NCI-H2196 (cell line): ENCODE measurements at regions not wholly inside any gene's neighbourhood (a gene's known extent, or its start where the extent isn't known, plus 50 kb on each side); places are given as distances from the start of the nearest gene placed in this dataset.

Experiments
- DNase-seq: peaks from one replicate; lab custom pipeline; 2025; ENCODE audit not compliant: unreplicated experiment; lab: John Stamatoyannopoulos, UW

DNA sequence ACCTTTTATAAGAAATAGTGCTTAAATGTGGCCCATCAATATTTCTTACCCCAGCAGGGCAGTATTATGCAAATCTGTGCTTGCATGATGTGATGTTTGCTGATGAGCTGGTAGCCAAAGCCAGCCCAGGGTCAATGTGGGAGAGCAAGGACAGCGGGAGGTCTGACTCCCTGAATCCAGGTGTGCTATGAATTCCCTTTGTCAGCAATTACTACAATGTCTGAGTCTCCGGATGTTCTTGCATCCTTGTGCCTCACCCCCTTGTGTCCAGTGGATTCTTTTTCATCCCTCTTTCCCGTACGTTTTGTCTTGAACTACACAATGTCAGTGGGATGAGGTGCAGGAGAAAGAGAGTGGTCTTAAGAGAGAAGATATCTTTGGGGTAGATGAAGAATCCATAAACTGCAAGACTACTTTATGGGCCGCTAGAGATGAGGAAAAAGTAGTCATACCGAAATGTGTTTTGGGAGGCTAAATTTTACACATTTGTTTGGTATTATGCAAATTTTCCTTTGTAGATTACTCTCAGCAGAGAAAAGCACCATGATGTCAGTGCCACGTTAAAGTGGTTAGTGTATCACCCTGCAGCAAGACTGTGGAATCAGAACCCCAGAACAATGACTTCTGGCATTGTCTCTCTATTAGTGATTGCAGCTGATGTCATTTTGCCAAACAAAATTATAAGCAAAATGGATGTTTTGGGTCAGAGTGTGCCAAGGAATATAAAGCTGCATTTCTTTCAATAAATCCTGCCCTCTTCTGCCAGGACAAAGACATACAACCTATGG lies 53.5 kb upstream of the TSHZ3 start:
- no peak for DNase-seq

DNA sequence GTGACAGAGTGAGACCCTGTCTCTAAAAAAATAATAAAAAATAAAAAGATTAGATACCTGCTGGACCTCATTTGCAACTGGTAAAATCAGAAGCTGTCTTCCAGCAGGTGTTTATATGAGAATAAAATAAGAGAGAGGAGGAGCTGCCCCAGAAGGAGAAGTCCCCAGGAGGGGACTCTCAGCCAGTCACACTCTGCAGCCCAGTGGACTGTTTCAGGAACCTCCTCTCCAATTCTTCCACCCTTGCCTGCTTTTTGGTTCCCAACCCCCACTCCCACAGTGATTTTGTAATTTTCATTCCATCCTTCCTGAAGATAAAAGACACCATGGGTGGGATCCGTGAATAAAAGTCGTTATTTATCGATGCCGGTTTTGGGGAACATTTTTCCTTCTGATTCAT lies 56.9 kb upstream of the TSHZ3 start:
- no peak for DNase-seq

DNA sequence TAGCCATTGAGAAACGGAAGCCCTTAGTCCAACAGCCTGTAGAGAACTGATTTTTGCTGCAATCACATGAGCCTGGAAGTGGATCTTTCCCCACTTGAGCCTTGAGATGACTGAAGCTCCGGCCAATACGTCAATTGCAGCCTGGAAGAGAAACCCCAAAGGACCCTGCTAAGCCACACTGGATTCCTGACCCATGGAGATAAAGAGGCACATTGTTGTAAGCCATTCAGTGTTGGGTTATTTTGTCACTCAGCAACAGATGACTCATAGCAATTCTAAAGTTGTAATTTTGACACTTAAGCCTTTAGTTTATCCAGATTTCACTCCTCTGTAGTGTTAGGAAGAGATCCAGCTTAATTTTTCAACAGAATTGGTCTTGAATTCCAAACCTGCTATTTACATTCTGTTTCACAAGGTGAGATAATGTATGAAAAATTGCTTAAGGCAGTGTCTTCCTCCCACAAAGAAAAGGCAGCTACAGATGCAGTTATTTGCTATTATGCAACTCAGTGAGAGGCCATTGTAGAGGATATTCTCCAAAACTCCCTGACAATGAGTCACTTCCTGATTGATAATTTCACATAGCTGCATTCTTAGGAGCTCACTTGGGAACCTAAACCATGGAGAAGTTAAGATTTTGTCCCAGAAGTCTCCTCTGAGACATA lies 59.4 kb upstream of the TSHZ3 start:
- no peak for DNase-seq

DNA sequence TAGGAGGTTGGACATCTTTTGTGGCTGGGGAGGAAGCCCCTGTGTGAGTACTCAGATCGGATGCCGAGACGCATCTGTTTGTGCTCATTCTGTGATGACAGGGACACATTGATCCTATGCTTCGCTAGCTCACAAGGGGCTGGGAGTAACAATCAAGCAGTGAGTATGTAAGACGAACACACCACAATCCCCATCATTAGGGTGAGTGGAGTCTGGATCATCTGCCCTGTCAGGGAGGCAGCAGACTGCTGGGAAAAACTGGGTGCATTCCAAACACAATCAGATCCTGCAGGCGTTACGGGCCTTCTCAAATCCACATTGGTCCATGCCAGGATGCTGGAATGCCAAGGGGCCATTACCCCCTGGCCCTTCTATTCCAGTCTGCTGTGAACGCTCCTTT lies 64.1 kb upstream of the TSHZ3 start:
- no peak for DNase-seq

DNA sequence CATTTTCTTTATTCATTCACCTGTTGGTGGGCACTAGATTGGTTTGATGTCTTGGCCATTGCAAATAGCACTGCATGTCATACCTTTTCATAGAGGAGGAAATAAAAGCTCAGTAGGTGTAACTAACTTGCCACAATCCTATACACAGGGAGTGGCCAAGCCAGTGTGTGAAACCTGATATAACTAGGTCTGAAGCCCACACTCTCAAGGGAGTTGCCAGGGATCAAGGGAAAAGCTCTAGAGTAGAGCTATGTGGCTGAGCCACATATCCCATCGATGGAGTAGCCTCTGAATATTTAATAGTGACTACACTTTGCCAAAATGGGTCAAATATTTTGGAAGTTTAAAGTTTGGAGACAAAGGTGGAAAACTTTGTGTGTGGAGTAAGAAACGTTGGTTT lies 66.1 kb upstream of the TSHZ3 start:
- DNase-seq = no peak

DNA sequence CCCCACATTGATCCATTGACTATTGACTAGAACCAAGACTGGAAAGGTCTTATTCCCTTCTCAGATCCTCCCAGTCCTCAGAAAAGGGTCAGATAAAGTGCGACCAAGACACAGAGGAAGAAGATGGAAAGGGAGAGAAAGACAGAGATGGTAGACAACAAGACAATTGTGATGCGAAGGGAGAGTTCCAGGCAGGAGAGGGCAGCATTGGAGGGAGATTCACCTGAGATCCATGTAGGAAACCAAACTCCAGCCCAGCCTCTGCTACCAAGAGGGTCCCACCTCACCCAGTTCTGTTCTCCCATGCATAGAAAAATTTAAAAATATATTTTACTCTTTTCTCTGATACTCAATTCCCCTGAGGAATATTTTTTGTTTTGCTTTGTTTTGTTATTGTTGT lies 67.3 kb upstream of the TSHZ3 start:
- no peak for DNase-seq

DNA sequence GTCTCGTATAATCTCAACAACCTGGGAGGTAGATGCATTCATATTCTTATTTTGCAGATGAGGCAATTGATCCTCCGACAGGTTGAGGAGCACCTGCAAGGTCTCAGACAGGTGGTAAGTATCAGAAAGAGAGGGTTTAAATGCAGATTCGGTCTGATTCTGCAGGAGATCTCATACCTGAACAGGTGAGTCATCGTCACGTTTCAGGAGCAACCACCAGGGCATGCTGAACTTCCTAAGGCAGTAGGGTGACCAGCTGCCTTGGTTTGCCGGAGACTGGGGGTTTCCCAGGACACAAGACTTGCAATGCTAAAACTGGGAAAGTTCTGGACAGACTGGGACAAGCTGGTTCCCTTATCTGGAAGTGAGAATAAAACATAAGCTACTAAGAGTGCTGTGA lies 68.8 kb upstream of the TSHZ3 start:
- no peak for DNase-seq

DNA sequence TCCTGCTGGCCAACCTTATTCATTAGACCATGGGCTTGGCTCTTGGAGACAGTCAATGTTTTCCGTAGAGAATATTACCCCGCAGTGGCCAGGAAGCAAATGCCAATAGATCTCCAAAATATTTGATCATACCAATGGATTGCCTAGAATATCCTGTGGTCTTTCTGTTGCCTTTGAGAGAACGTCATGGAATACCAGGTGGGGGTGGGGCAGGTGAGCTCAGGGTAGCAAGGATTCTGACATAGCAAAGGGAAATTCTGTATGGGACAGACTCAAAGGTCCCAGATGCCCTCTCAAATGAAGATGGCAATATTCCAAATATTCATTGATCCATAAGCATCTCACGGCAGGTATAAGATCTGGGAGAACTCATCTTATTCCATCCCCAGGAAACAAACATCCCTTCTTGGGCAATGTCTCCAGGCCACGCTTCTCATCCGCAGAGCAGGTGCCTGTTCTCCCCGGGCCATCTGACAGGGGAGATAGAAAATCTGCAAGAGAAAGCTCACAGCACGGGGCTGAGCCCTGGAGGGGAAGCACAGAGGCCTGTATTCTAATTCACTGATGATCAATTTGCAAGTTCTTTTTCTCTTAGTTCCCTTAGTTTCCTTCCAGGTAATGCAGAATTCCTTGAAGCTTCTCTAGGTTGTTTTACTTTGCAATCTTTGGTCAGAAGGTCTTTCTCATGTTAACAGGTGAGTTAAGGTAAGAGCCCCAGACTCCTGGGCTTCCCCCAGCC lies 69.6 kb upstream of the TSHZ3 start:
- DNase-seq = no peak

DNA sequence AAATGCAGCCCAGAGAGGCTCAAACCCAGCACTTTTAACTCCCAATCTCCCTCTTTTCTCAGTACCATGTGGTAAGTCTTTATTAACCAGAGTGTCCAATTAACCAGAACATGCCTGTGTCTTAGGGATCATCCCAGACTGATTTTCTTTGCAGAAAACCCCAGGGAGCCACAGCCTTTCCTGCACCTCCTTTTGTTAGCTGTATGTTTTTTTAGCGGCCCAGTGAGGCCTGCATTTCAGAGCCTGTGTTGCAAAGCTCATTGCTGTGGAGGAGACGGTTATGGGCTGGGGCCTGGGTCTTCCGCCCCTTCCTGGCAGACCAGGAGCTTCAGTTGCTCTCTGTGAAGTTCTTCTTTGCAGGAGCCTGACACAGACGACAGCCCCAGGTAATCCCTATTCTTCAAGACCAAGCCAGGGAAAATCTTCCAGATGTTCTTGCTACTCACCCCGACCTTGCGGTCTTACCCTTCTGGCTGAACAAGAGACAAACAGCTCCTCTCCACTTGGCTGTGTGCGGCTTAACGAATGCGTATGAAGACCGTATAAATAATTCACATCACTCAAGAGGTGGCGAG lies 70.7 kb upstream of the TSHZ3 start:
- DNase-seq = no peak

DNA sequence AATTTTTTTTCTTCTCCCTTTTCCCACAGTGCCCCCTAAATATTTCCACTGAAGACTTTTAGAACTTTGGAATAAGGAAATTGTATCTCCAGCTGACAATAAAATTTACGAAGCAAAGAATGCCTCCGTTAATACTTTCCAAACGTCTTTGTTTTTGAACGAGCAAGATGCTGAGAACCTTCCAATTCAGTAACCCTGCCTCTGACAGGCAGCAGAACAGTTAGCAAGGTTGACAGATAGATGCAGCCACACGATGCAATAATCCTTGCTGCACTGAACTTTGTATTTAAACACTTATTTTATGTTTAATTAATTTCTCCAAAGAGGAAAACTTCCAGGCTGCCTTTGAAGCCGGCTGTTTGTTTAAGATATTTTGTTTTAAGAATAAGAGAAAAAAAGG lies 71.8 kb upstream of the TSHZ3 start:
- no peak for DNase-seq

DNA sequence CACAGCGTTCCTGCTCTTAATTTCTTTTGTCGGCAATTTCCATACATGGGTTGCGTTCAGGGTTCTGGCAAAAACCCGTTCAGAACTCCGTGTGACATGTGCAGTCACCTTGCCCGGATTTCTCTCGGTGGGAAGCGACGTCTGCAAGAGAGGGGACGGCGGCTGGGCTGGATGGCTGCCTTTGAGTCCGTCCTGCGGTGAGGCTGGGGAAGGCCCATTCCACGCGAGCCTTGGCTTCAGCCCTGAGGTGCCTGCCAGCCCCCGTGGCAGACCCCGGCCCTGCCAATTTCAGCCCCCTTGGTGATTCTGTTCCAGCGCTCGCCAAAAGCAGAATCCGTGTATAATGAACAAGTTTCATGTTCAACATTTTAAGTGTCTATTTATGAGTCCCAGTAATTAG lies 72.6 kb upstream of the TSHZ3 start:
- DNase-seq = no peak

DNA sequence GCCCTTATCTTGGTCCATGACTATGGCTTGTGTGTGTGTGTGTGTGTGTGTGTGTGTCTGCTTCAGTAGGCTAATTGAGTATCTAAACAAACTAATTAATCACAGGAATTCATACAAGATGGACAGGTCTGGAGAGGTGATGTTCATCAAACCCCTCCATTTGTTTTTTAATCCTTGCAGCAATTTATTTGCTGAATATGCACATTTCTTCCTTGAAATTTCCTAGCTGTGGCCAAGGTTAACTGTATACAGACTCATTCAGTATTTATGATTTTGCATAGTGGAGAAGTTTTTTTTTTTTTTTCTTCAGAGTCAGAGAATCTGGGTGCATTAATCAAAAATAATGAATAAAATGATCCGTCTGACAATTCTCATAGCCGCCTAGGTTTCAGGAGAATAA lies 74.7 kb upstream of the TSHZ3 start:
- DNase-seq = no peak

DNA sequence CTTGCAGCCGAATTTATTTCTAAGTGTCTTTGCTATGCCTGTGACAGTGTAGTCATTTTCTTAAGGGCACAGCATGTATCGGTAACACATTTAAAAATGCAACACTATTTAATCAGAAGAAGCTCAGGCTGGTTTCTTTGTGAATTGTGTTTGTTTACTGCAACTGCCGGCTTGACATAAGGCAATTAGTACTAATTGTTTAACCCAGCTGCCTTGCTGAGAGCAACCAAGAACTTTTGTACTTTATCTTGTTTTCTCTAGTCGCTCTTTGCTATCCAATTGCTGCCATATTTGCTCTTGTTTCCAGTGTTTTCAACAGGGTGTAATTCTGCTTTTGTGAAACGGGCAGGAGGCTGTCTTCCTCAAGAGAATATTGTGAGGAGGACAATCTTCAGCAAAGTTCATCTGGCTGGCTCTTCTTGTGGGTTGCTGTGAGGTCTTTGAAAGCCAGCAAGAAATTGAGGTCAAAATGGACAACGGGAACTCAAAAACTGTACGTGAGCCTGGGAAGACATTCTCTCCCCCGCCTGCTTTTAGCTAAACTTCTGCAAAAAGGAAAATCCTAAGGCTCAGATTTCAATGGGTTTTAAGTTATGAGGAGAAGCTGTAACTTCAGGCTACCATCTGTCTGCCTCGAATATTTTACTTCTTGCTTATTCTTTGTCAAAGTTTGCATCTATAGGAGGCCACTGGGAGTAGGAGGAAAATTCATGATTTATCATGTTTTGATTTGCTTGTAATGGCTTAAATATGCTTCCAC lies 75.8 kb upstream of the TSHZ3 start:
- no peak for DNase-seq

DNA sequence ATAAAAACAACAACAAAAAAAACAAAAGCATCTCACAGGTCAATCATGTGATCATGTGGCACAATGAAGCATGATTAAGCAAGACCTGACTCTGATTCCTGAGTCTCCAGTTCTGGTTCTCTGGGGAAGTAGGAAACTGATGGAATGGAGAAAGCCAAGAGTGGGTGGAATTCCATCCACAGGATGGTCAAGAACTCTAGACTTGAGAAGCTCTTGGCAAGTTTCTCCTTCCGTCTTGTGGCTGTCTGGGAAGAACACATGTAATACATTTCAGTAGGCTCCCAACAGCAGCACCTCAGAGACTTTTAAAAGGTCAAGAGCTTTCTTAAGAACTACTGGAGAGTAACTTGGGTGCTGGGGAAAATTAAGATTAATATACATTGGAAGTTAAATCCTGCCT lies 78.6 kb upstream of the TSHZ3 start:
- no peak for DNase-seq

DNA sequence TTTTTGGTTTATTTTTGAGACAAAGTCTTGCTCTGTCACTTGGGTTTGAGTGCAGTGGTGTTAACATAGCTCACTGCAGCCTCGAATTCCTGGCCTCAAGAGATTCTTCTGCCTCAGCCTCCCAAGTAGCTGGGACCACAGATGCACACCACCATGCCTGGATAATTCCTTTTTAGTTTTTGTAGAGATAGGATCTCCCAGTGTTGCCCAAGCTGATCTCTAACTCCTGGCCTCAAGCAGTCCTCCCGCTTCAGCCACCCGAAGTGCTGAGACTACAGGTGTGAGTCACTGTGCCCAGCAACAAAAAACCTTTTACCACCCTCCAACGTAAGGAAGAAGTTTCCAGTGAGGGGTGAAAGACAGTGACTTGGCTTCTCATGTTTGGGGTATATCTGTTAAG lies 81.1 kb upstream of the TSHZ3 start:
- DNase-seq = no peak

DNA sequence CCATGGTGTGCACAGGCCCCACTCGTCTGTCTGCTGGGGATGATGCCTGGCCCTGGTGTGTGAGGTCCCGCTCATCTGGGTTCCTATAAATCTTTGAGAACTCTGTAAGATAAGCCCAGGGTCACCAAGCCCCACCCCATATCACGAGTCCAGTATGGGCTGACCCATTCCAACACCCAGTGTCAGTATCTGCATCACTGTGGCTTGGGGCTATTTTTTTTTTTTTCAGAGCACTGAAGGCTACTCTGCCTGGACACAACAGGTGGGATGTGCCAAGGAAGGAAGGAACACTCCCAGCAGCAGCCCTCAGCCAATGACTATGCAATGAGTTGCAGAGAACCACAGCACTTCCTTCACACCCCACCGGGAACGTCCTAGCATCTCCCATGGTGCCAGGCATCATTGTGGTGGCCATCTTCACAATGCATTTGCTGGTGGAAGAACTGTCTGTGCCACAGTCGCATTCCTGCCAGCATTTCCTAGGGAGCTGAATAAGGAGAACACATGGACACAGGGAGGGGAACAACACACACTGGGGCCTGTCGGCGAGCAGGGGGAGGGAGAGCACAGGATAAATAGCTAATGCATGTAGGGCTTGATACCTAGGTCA lies 83.1 kb upstream of the TSHZ3 start:
- no peak for DNase-seq

DNA sequence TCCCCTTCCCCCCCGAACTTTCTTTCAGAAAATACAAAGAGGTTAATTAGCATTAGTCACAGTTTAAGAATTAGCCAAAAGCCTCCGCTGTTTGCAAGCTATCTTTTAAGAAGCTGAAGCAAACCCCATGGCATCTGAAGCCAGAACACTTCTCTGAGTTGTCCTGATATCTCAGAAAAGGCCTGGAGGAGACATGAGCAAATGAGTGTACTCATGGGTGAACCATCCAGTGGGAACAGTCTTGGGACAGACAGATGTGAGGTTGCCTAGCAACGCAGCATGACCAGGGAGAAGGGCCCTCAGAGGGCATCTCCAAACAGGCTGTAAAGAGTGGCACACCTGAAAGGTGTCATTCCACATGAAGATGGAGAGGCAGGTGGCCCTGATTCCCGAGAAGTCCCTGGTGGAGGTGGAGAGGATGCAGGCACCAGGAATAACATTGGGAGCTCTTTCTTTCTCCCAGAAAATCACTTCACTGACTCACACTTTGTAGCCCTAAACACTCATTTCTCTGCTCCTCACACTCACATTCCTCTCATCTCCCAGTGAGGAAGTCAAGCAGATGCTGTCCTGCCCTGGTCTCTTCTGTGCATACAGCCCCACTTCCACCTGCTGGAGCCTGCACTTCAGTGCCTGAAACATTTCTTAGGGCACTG lies 87.0 kb upstream of the TSHZ3 start:
- no peak for DNase-seq

DNA sequence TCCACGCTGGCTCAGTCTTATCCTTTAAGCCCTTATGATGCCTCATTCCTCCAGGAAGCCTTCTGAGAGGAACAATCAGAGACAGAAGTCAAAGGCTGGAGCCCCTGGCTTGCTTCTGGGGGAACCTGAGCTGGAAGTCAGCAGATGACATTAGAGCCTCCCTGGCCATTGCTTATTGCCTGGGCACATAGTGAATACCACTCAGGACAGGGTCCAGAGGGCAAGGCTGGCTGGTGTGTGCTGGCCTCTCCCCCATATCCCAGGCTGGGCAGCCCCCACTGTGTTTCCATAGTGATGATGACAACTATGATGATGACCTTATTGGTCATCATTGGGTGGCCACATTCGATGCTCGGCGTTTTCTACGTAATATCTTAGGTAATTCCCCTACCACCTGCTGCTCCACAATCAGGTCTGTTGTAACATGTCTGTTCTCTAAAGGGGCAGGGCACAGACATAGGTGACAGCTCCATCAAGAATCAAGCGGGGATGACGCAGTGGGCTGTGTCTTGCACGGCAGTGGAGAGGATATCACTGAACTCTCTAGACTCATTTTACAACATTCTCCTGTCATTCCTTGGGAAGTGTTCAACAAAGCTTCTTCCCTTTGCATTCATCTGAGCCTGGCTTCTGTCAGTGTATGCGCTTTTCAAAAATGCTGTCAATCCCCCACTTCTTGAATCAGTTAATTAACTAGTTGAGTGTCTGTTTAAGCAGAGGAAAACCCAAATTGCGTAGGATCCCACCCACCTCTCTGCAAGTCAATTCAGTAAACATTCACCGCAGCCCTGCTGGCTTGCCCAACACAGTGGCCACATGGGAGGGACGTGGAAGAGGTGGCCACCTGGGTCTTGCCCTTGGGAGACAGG lies 89.4 kb upstream of the TSHZ3 start:
- DNase-seq = no peak

DNA sequence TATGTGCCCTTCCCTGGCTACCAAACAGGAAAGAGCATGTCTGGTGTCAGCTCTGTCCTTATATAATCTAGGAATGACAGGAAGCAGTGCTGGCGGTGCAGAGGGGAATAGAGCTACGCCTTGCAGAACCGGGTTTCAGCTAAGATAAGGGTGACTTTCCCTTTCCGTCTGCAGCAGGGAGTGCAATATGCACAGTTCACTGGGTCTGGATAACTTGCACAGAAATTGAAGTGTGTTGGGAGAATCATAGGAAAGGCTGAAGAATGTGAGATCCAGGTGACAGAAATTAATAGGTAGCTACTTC lies 90.0 kb upstream of the TSHZ3 start:
- no peak for DNase-seq
